MM.1S (cell line): ENCODE measurements at regions not wholly inside any gene's neighbourhood (a gene's known extent, or its start where the extent isn't known, plus 50 kb on each side); places are given as distances from the start of the nearest gene placed in this dataset.

Experiments
- DNase-seq: peaks from one replicate; pipeline ENCODE4 v3.0.0-alpha.2; 2015
- H2AFZ ChIP-seq: fragments of 300-600 bp; sonication (generic); 2 replicates; pipeline ENCODE4 v1.6.0; 2016; ENCODE audit warnings: antibody characterized with exemption, low read length
- H3F3A ChIP-seq: fragments of 300-600 bp; sonication (generic); 2 replicates; pipeline ENCODE4 v1.6.1; 2016; ENCODE audit warnings: mild to moderate bottlenecking, antibody characterized with exemption, low read length, moderate library complexity, mixed read lengths; ENCODE audit not compliant: insufficient read depth
- H3K27ac ChIP-seq: fragments of 300-600 bp; sonication (generic); 2 replicates; pipeline ENCODE4 v1.5.1; 2016; ENCODE audit warnings: mild to moderate bottlenecking, low read length
- H3K27me3 ChIP-seq: fragments of 300-600 bp; sonication (generic); replicated peaks from 2 replicates; pipeline ENCODE4 v1.6.0; 2016; ENCODE audit warnings: low read length; ENCODE audit not compliant: insufficient read depth
- H3K36me3 ChIP-seq: fragments of 300-600 bp; sonication (generic); replicated peaks from 2 replicates; pipeline ENCODE4 v1.6.1; 2016; ENCODE audit warnings: mild to moderate bottlenecking, low read length, mixed read lengths; ENCODE audit not compliant: insufficient read depth
- H3K4me1 ChIP-seq: fragments of 300-600 bp; sonication (generic); 2 replicates; pipeline ENCODE4 v1.6.1; 2016; ENCODE audit warnings: low read length, mixed read lengths
- H3K4me2 ChIP-seq: fragments of 300-600 bp; sonication (generic); 2 replicates; pipeline ENCODE4 v1.6.0; 2016; ENCODE audit warnings: low read depth, low read length
- H3K4me3 ChIP-seq: fragments of 300-600 bp; sonication (generic); 2 replicates; pipeline ENCODE4 v1.5.1; 2016; ENCODE audit warnings: low read length, mixed read lengths
- H3K79me2 ChIP-seq: fragments of 300-600 bp; sonication (generic); 2 replicates; pipeline ENCODE4 v1.6.1; 2016; ENCODE audit warnings: mixed run types, low read length, mixed read lengths
- H3K9ac ChIP-seq: fragments of 300-600 bp; sonication (generic); 2 replicates; pipeline ENCODE4 v1.6.1; 2016; ENCODE audit warnings: low read length, mixed read lengths
- H3K9me2 ChIP-seq: fragments of 300-600 bp; sonication (generic); replicated peaks from 2 replicates; pipeline ENCODE4 v1.6.1; 2016; ENCODE audit warnings: mild to moderate bottlenecking, low read length, mixed read lengths; ENCODE audit not compliant: insufficient read depth
- H3K9me3 ChIP-seq: fragments of 300-600 bp; sonication (generic); replicated peaks from 2 replicates; pipeline ENCODE4 v1.6.1; 2016; ENCODE audit warnings: mild to moderate bottlenecking, low read length, mixed read lengths; ENCODE audit not compliant: insufficient read depth
- H4K20me1 ChIP-seq: fragments of 300-600 bp; sonication (generic); 2 replicates; pipeline ENCODE4 v1.6.1; 2016; ENCODE audit warnings: mild to moderate bottlenecking, low read length, moderate library complexity, mixed read lengths; ENCODE audit not compliant: insufficient read depth
- CTCF ChIP-seq: fragments of 300-600 bp; sonication (generic); IDR thresholded peaks from 2 replicates; pipeline ENCODE4 v1.5.1; 2016; ENCODE audit warnings: antibody characterized with exemption, low read length, mixed read lengths
- EZH2 ChIP-seq: fragments of 300-600 bp; sonication (generic); optimal IDR thresholded peaks from 2 replicates; pipeline ENCODE3; 2017; ENCODE audit warnings: low read depth, mild to moderate bottlenecking, antibody characterized with exemption, low read length, mixed read lengths
- EZH2phosphoT487 ChIP-seq: fragments of 300-600 bp; sonication (generic); IDR thresholded peaks from 2 replicates; pipeline ENCODE4 v1.6.1; 2018; ENCODE audit warnings: antibody characterized with exemption, low read length

- no peaks in the 10 kb centered on the region for H3K36me3 ChIP-seq
- no peaks in the 10 kb centered on the region for H3K79me2 ChIP-seq
- H3K9me2 ChIP-seq: no peaks in the 10 kb centered on the region
- no peaks in the 10 kb centered on the region for H3K4me1 ChIP-seq
- no peaks in the 10 kb centered on the region for H3K27me3 ChIP-seq
- TF ChIP-seq EZH2phosphoT487 (no peak), EZH2 (no peak), CTCF (no peak)
- no peaks in the 10 kb centered on the region for H3K9me3 ChIP-seq
- no peak overlapping the region for H3K4me2 ChIP-seq
- H3K27ac ChIP-seq: no peak overlapping the region
- no peaks in the 10 kb centered on the region for H4K20me1 ChIP-seq
- H3K4me3 ChIP-seq: no peak overlapping the region
- no peaks in the 10 kb centered on the region for H3F3A ChIP-seq
- no peak overlapping the region for H3K9ac ChIP-seq
- DNase-seq: no peak
- H2AFZ ChIP-seq: no peak overlapping the region
Observed at GRCh38 chr13:56932104-56932503, 208.6 kb upstream of the PRR20A start.

- Histone ChIP-seq H3K27me3 (no peaks in the 10 kb centered on the region), H2AFZ (no peak overlapping the region), H3K4me1 (no peaks in the 10 kb centered on the region), H3K27ac (no peak overlapping the region), H3K9me3 (no peaks in the 10 kb centered on the region), H3K36me3 (no peaks in the 10 kb centered on the region), H3K79me2 (no peaks in the 10 kb centered on the region), H3K9me2 (no peaks in the 10 kb centered on the region), H3K4me3 (no peak overlapping the region), H3K4me2 (no peak overlapping the region), H3F3A (no peaks in the 10 kb centered on the region), H3K9ac (no peak overlapping the region), H4K20me1 (no peaks in the 10 kb centered on the region)
- no peak for DNase-seq
- no peak for TF ChIP-seq EZH2phosphoT487
- TF ChIP-seq EZH2: no peak
Observed at GRCh38 chr13:56953965-56954364, 186.8 kb upstream of the PRR20A start.

GRCh38 chr13:56975647-56976046 is 165.1 kb upstream of the PRR20A start:
- TF ChIP-seq EZH2 (no peak), EZH2phosphoT487 (no peak), CTCF (no peak)

GRCh38 chr13:56980856-56981255 is 159.9 kb upstream of the PRR20A start:
- no peaks in the 10 kb centered on the region for H3K9me3 ChIP-seq
- no peaks in the 10 kb centered on the region for H3F3A ChIP-seq
- no peak for DNase-seq

More at GRCh38 chr13:56975647-56976046, 165.1 kb upstream of the PRR20A start:
- Histone ChIP-seq H3K4me2 (no peak overlapping the region), H3K4me1 (no peaks in the 10 kb centered on the region), H3K27me3 (no peaks in the 10 kb centered on the region), H3K9me3 (no peaks in the 10 kb centered on the region), H3K9me2 (no peaks in the 10 kb centered on the region), H2AFZ (no peak overlapping the region), H3K4me3 (no peak overlapping the region), H3K79me2 (no peaks in the 10 kb centered on the region), H3F3A (no peaks in the 10 kb centered on the region), H4K20me1 (no peaks in the 10 kb centered on the region), H3K36me3 (no peaks in the 10 kb centered on the region), H3K9ac (no peak overlapping the region), H3K27ac (no peak overlapping the region)
- DNase-seq: no peak

More at GRCh38 chr13:56980856-56981255, 159.9 kb upstream of the PRR20A start:
- no peaks in the 10 kb centered on the region for H4K20me1 ChIP-seq
- H3K4me2 ChIP-seq: no peak overlapping the region
- TF ChIP-seq EZH2phosphoT487: no peak
- TF ChIP-seq EZH2: no peak
- no peak for TF ChIP-seq CTCF
- no peak overlapping the region for H3K9ac ChIP-seq
- H3K36me3 ChIP-seq: no peaks in the 10 kb centered on the region
- H3K4me1 ChIP-seq: no peaks in the 10 kb centered on the region
- H3K27ac ChIP-seq: no peak overlapping the region
- H3K27me3 ChIP-seq: no peaks in the 10 kb centered on the region
- no peak overlapping the region for H3K4me3 ChIP-seq
- no peaks in the 10 kb centered on the region for H3K79me2 ChIP-seq
- H2AFZ ChIP-seq: no peak overlapping the region
- no peaks in the 10 kb centered on the region for H3K9me2 ChIP-seq
